Heart left ventricle (tissue), 13 donors: ENCODE measurements at regions not wholly inside any gene's neighbourhood (a gene's known extent, or its start where the extent isn't known, plus 50 kb on each side); places are given as distances from the start of the nearest gene placed in this dataset.

ENCODE experiments used
- CTCF ChIP-seq, 12 donors: fragments of 200-600 bp; sonication (generic) in 4 of 12; IDR thresholded peaks; one replicate each; pipeline versions ENCODE4 v1.5.0 to v1.8.0; 2018 to 2022; ENCODE audit warnings: antibody characterized with exemption in 12 of 12, mild to moderate bottlenecking in 5 of 12
- POLR2A ChIP-seq, 2 donors: fragments of 450-650 bp; IDR thresholded peaks; one replicate each; pipeline ENCODE4 v1.6.1; 2017; ENCODE audit warnings: antibody characterized with exemption in 2 of 2, mild to moderate bottlenecking in 2 of 2, moderate library complexity in 2 of 2
- donor health status: ischemic (EF 13 %, LVEDD 7.1; RV severe dilation, severe dysfunction).
- donor health status: DM: no; HTN: yes; CAD: no.
- donor health status: DM: no; HTN: no; CAD: no.
- donor health status: ischemic (EF 25% LVEDD 6.9; RV normal size, moderate dysfunction).
- donor health status: ischemic (EF 25% LVEDD 5.7; RV mildly dilated, moderate dysfunction).
- donor health status: ischemic (EF 35%, LVEDD 5.7; RV mildly dilated, moderate dysfunction).
- donor health status: nonischemic (EF 11% LVEDD 7.7; RV severe dilation, severe dysfunction).
- donor health status: DM: yes; HTN: yes; CAD: no.
- donor health status: PGD.
- donor health status: ischemic (EF 29% LVEDD 5.4; RV normal size, mild dysfunction).
- donor health status: nonischemic (EF 23%, LVEDD 6.1; RV moderate dilation, normal function).

- TF ChIP-seq CTCF (IDR thresholded peaks at IDR 0.05), result no peak
- TF ChIP-seq POLR2A (IDR thresholded peaks at IDR 0.05), result no peak
These were observed 264.8 kb downstream of the C1orf94 start for GRCh38 chr1:34441259-34442069.
